ENCODE measurements at regions not wholly inside any gene's neighbourhood (a gene's known extent, or its start where the extent isn't known, plus 50 kb on each side); places are given as distances from the start of the nearest gene placed in this dataset.

- no peak for DNase-seq
These were observed 53.0 kb upstream of the SMOX start for GRCh38 chr20:4095639-4096038.

GRCh38 chr20:4091490-4092479 is 56.8 kb upstream of the SMOX start:
- peak; percentile 63 for DNase-seq

- DNase-seq, result no peak
These were observed 57.7 kb upstream of the SMOX start for GRCh38 chr20:4090756-4091489.

- DNase-seq, result no peak
These were observed 58.7 kb upstream of the SMOX start for GRCh38 chr20:4089756-4090487.

GRCh38 chr20:4088766-4089165 is 59.9 kb upstream of the SMOX start:
- DNase-seq, result no peak

DNA sequence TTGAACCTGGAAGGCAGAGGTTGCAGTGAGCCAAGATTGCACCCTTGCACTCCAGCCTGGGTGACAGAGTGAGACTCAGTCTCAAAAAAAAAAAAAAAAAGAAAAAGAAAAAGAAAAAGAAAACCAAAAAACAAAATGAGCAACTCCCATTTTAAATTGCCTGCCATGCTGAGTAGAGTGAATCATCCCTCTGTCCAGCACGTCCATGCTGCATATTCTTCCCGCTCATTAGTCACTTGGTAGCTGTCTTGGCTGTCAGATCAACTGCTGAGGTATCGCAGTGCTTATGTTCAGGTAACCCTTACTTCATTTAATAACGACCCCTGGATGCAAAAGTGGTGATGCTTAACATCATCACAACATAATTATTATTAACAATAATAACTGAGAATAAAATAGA is 60.7 kb upstream of the SMOX start:
- DNase-seq, result no peak

DNA sequence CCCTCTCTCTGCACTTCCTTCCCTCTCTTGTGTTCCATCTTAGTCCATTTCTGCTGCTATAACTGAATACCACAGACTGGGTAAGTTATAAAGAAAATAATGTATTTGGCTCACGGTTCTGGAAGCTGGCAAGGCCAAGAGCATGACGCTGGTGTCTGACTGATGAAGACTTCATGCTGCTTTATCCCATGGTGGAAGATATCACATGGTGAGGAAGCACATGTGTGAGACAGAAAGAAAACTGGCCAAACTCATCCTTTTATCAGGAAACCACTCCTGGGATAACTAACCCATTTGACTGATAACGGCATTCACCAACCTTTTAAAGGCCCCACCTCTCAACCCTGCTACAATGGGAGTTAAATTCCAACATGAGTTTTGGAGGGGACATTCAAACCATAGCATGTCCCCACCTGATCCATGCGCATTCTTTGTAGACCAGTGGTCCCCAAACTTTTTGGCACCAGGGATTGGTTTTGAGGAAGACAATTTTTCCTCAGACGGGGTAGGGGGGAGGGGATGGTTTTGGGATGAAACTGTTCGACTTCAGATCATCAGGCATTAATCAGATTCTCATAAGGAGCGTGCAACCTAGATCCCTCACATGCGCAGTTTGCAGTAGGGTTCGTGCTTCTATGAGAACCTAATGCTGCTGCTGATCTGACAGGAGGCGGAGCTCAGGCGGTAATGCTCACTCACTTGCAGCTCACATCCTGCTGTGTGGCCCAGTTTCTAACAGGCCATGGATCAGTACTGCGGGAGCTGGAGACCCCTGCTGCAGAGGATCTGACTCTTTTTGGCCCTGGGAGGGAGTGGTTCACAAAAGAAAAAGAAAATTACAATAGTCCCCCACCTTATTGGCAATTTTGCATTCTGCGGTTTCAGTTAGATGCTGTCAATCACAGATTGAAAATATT is 61.6 kb upstream of the SMOX start:
- no peak for DNase-seq

- no peak for DNase-seq
These were observed 63.9 kb upstream of the SMOX start for GRCh38 chr20:4084721-4085120.

DNA sequence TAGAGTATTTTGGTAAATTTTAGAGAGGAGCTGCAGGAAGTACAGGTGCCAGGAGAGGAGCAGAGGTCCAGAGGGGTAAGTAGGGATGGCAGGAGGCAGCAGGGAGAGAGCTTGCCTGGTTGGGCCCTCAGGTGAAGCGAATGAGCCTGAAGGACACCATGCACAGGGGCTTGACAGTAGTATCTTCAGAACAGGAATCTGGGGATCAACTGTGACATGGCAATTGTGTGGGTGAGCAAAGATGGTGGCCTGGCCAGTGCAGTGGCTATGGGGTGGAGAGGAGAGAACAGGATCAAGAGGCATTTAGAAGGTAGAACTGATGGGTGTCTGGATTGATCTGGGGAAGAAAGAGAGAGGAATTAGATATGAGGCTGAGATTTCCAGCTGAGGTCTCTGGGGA is 64.5 kb upstream of the SMOX start:
- DNase-seq, result no peak

DNA sequence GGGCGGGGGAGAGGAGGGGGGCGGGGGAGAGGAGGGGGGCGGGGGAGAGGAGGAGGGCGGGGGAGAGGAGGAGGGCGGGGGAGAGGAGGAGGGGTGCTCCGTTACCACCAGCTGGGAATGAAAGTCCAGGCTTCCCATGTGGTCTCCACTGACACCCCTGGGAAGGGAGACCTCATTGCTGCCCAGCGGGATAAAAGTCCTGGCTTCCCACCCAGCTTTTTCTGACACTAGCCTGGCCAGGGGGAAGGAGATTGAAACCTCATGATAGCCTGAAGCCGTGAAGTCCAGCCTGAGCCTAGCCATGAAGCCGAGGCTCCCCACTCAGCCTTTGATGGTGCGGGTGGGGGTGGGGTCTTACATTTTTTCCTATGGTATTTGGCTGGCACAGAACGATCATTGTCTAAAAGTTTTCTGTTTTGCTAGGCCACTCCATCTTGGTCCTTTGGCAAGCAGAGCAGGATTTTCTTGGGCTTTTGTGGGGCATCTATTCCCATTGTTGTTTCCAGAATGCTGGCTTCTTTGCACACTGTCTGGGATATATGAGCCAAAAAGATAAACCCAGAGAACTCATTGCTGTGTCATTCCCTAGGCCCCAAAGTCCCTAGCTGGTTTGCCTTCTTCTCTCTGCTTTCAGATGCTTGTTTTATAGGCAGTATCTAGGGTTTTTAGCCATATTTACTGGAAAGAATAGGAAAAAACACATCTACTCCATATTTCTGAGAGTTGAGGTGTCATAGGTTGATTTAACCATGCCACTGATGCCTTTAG is 65.3 kb upstream of the SMOX start:
- DNase-seq, result no peak

- DNase-seq, result peak; percentile 60
These were observed 66.1 kb upstream of the SMOX start for GRCh38 chr20:4082406-4083097.

- no peak for DNase-seq
These were observed 66.1 kb upstream of the RNF24 start for GRCh38 chr20:4081421-4081820.

GRCh38 chr20:4076671-4077070 is 61.3 kb upstream of the RNF24 start:
- DNase-seq, result no peak

GRCh38 chr20:4076033-4076432 is 60.7 kb upstream of the RNF24 start:
- DNase-seq, result no peak

DNA sequence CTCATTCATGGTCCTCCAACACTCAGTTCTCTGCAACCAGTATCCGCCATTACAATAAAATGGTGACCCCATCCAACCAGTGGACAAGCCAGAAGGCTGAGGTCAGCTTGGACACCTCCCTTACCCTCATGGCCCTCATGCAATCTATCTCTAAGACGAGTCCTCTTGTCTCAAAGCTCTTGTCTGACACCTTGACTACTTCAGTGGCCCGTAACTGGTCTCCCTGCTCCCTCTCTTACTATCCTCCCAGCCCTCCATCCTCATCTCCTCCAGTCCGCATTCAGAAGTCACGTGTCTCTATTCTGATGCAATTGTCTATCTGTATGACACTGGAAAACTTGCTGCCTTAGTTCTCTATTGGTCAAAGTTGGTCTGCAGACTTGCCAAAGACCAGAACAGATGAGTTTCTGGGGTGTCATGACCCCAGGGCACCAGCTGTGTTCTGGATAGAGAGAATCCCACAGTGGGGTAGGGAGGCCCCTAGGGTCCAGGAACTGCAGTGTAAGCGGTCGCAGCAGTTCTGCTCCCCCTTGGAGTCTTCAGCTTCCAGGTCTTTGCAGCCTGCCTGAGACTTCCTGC is 59.6 kb upstream of the RNF24 start:
- DNase-seq, result no peak

- no peak for DNase-seq
These were observed 58.7 kb upstream of the RNF24 start for GRCh38 chr20:4073852-4074741.

DNA sequence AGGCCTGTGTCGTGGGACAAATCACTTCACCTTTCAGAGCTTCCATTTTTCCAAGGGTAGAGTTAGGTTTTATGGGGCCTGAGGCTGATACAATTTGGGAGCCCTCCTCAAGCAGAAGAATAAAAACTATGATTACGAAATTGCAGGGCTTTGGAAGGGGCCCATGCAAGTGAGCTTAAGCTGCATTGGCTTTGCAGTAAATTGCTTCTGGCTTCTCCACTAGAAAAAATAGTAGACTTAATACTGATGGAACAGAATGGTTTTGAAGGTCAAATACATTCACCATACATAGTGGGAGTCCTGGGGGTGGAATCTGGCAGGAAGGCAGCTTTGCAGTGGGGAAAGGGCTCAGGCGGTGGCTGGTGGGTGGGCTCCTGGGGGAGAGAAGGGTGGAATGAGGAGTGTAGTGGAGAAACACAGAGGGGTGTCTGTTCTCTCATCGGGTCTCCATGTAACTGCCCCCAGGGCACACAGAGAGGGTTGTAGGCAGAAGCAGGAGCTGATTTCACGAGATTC is 55.9 kb upstream of the RNF24 start:
- no peak for DNase-seq

DNA sequence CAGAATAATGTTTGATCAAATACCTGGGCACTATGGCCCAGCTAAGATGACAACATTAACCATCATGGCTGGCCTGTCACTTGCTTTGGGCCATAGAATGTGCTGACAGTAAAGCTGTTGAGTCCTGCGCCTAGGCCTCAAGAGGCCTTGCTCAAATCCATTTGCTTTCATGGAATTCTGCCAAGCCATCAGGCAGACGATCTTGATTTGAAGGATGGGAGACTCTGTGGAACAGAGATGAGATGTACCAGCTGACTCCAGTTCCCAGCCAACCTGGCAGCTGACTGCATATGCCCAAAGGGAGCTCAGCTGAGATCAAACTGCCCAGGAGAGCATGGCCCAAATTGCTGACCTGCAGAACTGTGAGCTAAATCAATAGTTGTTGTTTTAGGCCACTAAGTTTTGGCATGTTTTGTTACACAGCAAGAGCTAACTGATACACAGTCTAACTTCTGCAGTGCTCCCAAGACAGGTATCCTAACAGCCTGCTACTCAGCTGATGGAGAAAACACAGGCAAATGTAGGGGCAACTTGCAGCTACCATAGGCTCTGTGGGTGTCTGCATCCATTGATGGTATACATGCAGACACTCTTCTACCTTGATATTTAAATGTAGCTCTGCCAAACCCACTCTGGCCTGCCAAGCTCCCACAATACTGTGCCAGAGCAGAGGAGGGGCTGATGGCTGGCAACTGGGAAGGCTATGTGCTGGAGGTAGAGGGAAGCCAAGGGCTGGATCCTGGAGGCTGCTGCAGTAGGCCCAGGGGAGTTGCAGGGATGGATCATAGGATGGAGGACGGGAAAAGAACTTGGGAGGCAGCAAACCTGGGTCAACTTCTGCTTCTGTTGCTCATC is 55.2 kb upstream of the RNF24 start:
- no peak for DNase-seq

All from CD4-positive, alpha-beta T cell treated with Interleukin-17A for 4 hours (primary cell).